ENCODE measurements at regions not wholly inside any gene's neighbourhood (a gene's known extent, or its start where the extent isn't known, plus 50 kb on each side); places are given as distances from the start of the nearest gene placed in this dataset.

GRCh38 chr3:72100601-72101187 is 315.7 kb upstream of the PROK2 start:
- H2AFZ ChIP-seq (replicated peaks; ENCODE audit: low read length, poor library complexity): peak overlapping the region; percentile 77
- no peak overlapping the region for H2AK9ac ChIP-seq (replicated peaks; ENCODE audit: low read depth, low read length, poor library complexity)
- H3K18ac ChIP-seq (ENCODE audit: low read depth, low read length): no peak overlapping the region; the same call in 1 of the 2 replicates
- H3K14ac ChIP-seq (replicated peaks; ENCODE audit: low read depth, low read length): no peak overlapping the region
- peak overlapping the region; percentile 92 for H3K4me2 ChIP-seq (ENCODE audit: low read depth, low read length)
- peaks cover 48% of the 10 kb centered on the region for H3K27me3 ChIP-seq (ENCODE audit: control insufficient read depth, insufficient read depth, low read length)
- no peak overlapping the region for H3K4ac ChIP-seq (ENCODE audit: low read depth, low read length)
- no peak overlapping the region for H2BK20ac ChIP-seq (ENCODE audit: low read depth, low read length)
- no peaks in the 10 kb centered on the region for H4K20me1 ChIP-seq (ENCODE audit: insufficient read depth, low read length)
- H3K27ac ChIP-seq (ENCODE audit: insufficient read depth, low read length): no peak overlapping the region
- H2AK5ac ChIP-seq (ENCODE audit: low read depth, low read length): no peak overlapping the region
- no peak overlapping the region for H4K8ac ChIP-seq (ENCODE audit: low read depth in 2 of 2, low read length in 2 of 2)
- no peak overlapping the region for H2BK5ac ChIP-seq (ENCODE audit: low read depth, low read length, poor library complexity, severe bottlenecking)
- DNase-seq: peak; percentile 60
- no peak overlapping the region for H4K91ac ChIP-seq (ENCODE audit: insufficient read depth, low read depth, low read length)
- peak overlapping the region; percentile 42 for H3K4me3 ChIP-seq (ENCODE audit: insufficient read depth, low read depth, low read length)
- no peak overlapping the region; the same call in 1 of the 2 replicates for H3K9ac ChIP-seq (ENCODE audit: low read depth, low read length)
- no peak overlapping the region for H2BK120ac ChIP-seq (ENCODE audit: low read depth, low read length)
- no peak overlapping the region for H3K23ac ChIP-seq (ENCODE audit: low read depth, low read length)
- intact Hi-C loops (cut with micrococcal nuclease): no loop called here
- BruUV-seq (replicated peaks): no TSS peak
- H2BK15ac ChIP-seq (ENCODE audit: low read depth, low read length): no peak overlapping the region
- H4K5ac ChIP-seq (ENCODE audit: low read depth, low read length): no peak overlapping the region; the same call in 1 of the 2 replicates
- H3K56ac ChIP-seq (ENCODE audit: extremely low read depth, insufficient read depth, low read length): no peak overlapping the region
- no peaks in the 10 kb centered on the region for H3K4me1 ChIP-seq (ENCODE audit: control insufficient read depth, insufficient read depth, low read length)
- no peaks in the 10 kb centered on the region for H3K79me1 ChIP-seq (ENCODE audit: low read depth in 1 of 2, low read length in 2 of 2)
- in situ Hi-C loops (cut with MboI; ENCODE audit: low sequenced_read_pairs): no loop called here
- ChIA-PET CTCF (interaction anchor here (0.7 to 1.2 kb wide), 2 partner anchors 29 to 225 kb away, joined by 3 read pairs; no protein-coding TSS in a partner anchor), POLR2A (ENCODE audit: unreplicated experiment) (no interaction called here)
- no peaks in the 10 kb centered on the region for H3K9me1 ChIP-seq (ENCODE audit: insufficient read depth, low read length)
- dilution Hi-C loops (cut with HindIII; ENCODE audit: low sequenced_read_pairs, unreplicated experiment): no loop called here
- 0% methylated on average over 6 of the region's 21 CpGs; no CpG with 5 or more reads in 1 of the 2 experiments for WGBS, 2 experiments (ENCODE audit: extremely low coverage in 2 of 2, insufficient read length in 1 of 2)
- TF ChIP-seq RAD21 (IDR thresholded peaks at IDR 0.05; ENCODE audit: low read length) (no peak), CEBPB (IDR thresholded peaks at IDR 0.05; ENCODE audit: low read depth, low read length) (peak; percentile 69; the same call in 1 of the 2 replicates)
- H3K36me3 ChIP-seq (ENCODE audit: control insufficient read depth, insufficient read depth, low read length): no peaks in the 10 kb centered on the region
- no peaks in the 10 kb centered on the region for H3K9me3 ChIP-seq (ENCODE audit: control insufficient read depth, insufficient read depth, low read length)
- peak; percentile 94 for ATAC-seq (ENCODE audit: low read depth)

All from IMR-90 (cell line).